ENCODE measurements at regions not wholly inside any gene's neighbourhood (a gene's known extent, or its start where the extent isn't known, plus 50 kb on each side); places are given as distances from the start of the nearest gene placed in this dataset.

DNA sequence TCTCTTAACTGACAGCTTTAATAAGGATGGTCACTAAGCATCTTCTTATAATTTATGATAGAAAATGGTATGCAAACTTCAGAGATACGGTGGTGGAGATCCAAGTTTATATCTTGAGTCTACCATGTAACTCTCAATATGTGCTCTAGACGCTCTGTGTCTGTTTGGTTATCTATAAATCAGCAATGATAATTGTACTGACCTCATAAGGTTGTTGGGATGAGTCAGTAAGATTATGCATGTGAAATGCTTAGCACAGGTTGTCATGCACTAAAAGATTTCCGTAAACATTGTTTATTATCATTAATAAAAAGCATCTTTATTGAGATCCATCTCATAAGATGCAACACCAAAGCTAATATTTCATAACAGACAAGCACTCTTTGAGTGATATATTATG lies 1094.9 kb upstream of the EEF2KMT start:
- TF ChIP-seq, protein P1, sequence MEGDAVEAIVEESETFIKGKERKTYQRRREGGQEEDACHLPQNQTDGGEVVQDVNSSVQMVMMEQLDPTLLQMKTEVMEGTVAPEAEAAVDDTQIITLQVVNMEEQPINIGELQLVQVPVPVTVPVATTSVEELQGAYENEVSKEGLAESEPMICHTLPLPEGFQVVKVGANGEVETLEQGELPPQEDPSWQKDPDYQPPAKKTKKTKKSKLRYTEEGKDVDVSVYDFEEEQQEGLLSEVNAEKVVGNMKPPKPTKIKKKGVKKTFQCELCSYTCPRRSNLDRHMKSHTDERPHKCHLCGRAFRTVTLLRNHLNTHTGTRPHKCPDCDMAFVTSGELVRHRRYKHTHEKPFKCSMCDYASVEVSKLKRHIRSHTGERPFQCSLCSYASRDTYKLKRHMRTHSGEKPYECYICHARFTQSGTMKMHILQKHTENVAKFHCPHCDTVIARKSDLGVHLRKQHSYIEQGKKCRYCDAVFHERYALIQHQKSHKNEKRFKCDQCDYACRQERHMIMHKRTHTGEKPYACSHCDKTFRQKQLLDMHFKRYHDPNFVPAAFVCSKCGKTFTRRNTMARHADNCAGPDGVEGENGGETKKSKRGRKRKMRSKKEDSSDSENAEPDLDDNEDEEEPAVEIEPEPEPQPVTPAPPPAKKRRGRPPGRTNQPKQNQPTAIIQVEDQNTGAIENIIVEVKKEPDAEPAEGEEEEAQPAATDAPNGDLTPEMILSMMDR (IDR thresholded peaks at IDR 0.05; ENCODE audit: low read depth, low read length, poor library complexity, severe bottlenecking), result no peak
- no peak for TF ChIP-seq EZH2phosphoT487 (IDR thresholded peaks at IDR 0.05; ENCODE audit: borderline replicate concordance, low read length)
